ENCODE measurements at regions not wholly inside any gene's neighbourhood (a gene's known extent, or its start where the extent isn't known, plus 50 kb on each side); places are given as distances from the start of the nearest gene placed in this dataset.

- TF ChIP-seq POLR2AphosphoS5 (IDR thresholded peaks at IDR 0.05; ENCODE audit: low read depth, low read length) (no peak), REST (IDR thresholded peaks at IDR 0.05; ENCODE audit: insufficient read depth in 1 of 2, low read depth in 2 of 2, low read length in 1 of 2) (no peak), TCF7L2 (IDR thresholded peaks at IDR 0.05; ENCODE audit: low read depth, low read length) (no peak)
Measured at GRCh38 chr5:162654661-162655405, 587.3 kb downstream of the GABRG2 start.

All from Panc1 (cell line).